ENCODE measurements at regions not wholly inside any gene's neighbourhood (a gene's known extent, or its start where the extent isn't known, plus 50 kb on each side); places are given as distances from the start of the nearest gene placed in this dataset.

DNA sequence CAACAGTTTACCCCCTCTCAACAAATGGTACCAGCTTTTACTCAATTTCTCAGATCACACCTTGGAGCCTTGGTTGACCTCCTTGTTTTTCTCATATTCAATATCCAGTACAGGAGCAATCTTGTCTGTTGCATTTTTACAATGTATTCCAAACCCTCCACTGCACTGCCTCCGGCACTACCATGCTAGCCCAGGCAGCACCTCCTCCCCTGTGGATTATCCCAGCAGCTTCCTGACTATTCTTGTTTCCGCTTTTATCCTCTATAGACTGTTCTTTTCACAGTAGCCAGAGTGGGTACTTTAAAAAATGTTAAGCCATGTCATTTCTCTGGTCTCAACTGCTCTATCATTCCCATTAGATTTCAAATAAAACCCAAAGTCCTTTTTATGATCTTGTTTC is 253.4 kb upstream of the GPRIN3 start:
- Histone ChIP-seq H3K27ac (ENCODE audit: low read depth) (no peak overlapping the region), H3K36me3 (ENCODE audit: insufficient read depth) (no peaks in the 10 kb centered on the region), H3K4me1 (ENCODE audit: insufficient read depth) (no peaks in the 10 kb centered on the region), H3K4me3 (ENCODE audit: low read depth, low read length) (no peak overlapping the region)
- DNase-seq (ENCODE audit: extremely low spot score) = no peak
- WGBS = 87% methylated on average over 2 of the region's 2 CpGs

DNA sequence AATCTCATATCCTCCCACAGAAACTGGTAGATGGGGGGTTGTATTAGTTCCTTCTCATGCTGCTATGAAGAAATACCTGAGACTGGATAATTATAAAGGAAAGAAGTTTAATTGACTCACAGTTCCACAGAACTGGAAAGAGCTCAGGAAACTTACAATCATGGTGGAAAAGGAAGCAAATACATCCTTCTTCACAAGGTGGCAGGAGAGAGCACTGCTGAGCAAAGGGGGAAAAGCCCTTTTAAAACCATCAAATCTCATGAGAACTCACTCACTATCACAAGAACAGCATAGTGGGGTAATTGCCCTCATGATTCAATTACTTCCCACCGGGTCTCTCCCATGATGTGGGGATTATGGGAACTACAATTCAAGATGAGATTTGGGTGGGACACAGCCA is 250.5 kb upstream of the GPRIN3 start:
- no peak for DNase-seq (ENCODE audit: extremely low spot score)
- WGBS = 66% methylated on average over 1 of the region's 1 CpG
- H3K4me3 ChIP-seq (ENCODE audit: low read depth, low read length) = no peak overlapping the region
- no peaks in the 10 kb centered on the region for H3K36me3 ChIP-seq (ENCODE audit: insufficient read depth)
- no peak overlapping the region for H3K27ac ChIP-seq (ENCODE audit: low read depth)
- no peaks in the 10 kb centered on the region for H3K4me1 ChIP-seq (ENCODE audit: insufficient read depth)

DNA sequence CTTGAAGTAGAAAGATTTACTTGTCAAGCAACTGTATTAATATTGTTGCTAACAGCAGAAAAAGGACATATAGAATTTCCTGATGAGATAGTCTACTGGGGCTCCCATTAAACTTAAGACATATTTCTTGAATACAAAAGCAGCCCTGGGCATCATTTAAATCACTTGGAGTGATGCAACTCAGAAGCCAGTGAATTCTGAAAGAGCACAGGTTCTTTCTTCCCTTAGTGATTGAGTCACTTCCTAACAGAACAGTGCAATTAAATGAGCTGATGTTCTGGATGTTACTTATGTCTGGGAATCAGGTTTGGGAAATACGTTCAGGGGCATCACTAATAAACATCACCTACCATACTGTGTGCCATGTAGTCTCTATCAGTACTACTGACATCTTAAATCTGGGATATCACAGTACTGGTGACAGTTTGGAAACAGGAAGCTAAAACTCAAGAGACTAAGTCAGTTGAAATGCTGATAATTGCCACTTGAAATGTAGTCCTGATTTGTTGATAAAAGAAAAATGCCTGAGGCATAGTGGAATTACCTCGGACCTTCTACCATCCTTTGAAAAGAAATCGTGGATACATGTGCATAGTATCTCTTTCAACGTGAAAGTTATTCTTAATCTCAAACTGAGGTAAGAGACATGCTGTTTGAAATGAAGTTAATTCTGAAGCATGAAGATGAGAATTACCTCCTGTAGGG is 249.2 kb upstream of the GPRIN3 start:
- Histone ChIP-seq H3K36me3 (ENCODE audit: insufficient read depth) (no peaks in the 10 kb centered on the region), H3K4me1 (ENCODE audit: insufficient read depth) (no peaks in the 10 kb centered on the region), H3K4me3 (ENCODE audit: low read depth, low read length) (no peak overlapping the region), H3K27ac (ENCODE audit: low read depth) (no peak overlapping the region)
- whole genome bisulfite sequencing = 39% methylated on average over 4 of the region's 4 CpGs
- no peak for DNase-seq (ENCODE audit: extremely low spot score)

DNA sequence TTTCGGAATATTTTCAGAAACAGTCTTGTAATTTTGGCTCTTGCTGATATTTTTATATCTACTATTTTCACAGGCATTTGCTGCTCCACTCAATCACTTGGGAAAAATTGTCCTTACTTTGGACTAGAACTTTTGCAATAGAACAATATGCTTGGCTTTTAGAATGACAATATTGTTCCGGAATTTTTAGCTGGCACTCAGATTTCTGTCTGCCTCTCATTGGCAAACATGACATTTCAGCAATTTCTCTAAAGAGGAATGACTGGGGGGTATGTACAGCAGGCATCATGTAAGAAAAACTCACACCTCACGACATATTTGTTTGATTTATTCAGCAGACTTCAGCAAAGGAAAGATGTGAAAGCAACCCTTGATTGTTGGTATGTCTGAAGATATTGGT is 243.6 kb upstream of the GPRIN3 start:
- Histone ChIP-seq H3K27ac (ENCODE audit: low read depth) (no peak overlapping the region), H3K4me1 (ENCODE audit: insufficient read depth) (no peaks in the 10 kb centered on the region), H3K4me3 (ENCODE audit: low read depth, low read length) (no peak overlapping the region), H3K36me3 (ENCODE audit: insufficient read depth) (no peaks in the 10 kb centered on the region)
- DNase-seq (ENCODE audit: extremely low spot score) = no peak
- WGBS = 70% methylated on average over 3 of the region's 3 CpGs

DNA sequence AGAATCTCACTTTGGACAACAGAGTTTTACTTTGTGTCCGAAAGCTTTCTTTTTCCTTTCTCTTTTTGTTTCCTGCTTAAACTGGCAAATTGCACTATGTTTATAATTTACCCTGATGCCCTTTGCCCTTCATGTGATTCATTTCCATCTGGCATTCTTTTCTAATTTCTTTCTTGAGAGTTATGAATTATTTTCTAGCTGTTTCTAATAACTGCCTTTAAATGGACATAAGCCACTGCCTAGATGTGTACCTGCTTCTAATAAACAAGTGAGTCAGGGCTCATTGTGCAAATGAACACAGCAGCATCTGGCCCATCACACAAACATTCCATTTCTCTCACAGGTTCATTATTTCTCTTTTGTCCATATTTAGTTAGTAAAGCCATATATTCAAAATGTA is 242.3 kb upstream of the GPRIN3 start:
- H3K4me3 ChIP-seq (ENCODE audit: low read depth, low read length) = no peak overlapping the region
- no peaks in the 10 kb centered on the region for H3K36me3 ChIP-seq (ENCODE audit: insufficient read depth)
- WGBS = 57% methylated on average over 1 of the region's 1 CpG
- H3K4me1 ChIP-seq (ENCODE audit: insufficient read depth) = no peaks in the 10 kb centered on the region
- DNase-seq (ENCODE audit: extremely low spot score) = no peak
- H3K27ac ChIP-seq (ENCODE audit: low read depth) = no peak overlapping the region

DNA sequence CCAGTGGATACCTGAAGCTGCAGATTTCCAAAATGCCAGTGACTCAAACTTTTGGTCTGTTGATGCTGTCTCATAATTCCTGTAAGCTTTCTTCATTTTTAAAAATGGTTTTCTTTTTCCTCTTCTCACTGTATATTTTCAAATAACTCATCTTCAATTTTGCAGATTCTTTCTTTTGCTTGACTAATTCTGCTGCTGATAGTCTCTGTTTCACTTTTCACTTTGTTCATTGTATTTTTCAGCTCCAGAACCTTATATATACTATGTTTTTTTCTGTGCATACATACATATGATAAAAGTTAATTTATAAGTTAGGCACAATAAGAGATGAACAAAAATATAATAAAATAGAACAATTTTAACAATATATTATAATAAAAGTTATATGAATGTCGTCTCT is 237.7 kb upstream of the GPRIN3 start:
- no peaks in the 10 kb centered on the region for H3K4me1 ChIP-seq (ENCODE audit: insufficient read depth)
- no peak overlapping the region for H3K27ac ChIP-seq (ENCODE audit: low read depth)
- WGBS = 92% methylated on average over 1 of the region's 1 CpG
- no peak overlapping the region for H3K4me3 ChIP-seq (ENCODE audit: low read depth, low read length)
- no peaks in the 10 kb centered on the region for H3K36me3 ChIP-seq (ENCODE audit: insufficient read depth)
- DNase-seq (ENCODE audit: extremely low spot score) = no peak

DNA sequence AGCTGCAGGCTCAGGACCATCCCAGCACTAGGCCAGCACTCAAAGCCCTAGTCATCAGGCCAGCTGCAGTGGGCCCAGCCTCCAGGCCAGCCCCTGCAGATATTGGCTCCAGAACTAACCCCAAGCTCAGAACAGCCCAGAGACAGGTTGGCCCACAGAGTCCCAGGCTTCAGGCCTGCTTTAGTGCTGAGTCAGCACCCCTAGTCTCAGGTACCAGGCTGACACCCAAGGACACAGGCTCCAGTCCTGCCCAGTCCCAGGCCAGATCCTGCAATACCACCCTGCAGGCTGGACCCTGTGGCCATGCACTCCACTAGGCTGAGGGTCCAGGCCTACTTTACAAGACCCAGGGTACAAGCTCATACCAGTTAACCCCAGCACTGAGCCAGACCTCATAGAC is 234.4 kb upstream of the GPRIN3 start:
- Histone ChIP-seq H3K27ac (ENCODE audit: low read depth) (no peak overlapping the region), H3K36me3 (ENCODE audit: insufficient read depth) (no peaks in the 10 kb centered on the region), H3K4me3 (ENCODE audit: low read depth, low read length) (no peak overlapping the region), H3K4me1 (ENCODE audit: insufficient read depth) (no peaks in the 10 kb centered on the region)
- DNase-seq (ENCODE audit: extremely low spot score) = no peak

DNA sequence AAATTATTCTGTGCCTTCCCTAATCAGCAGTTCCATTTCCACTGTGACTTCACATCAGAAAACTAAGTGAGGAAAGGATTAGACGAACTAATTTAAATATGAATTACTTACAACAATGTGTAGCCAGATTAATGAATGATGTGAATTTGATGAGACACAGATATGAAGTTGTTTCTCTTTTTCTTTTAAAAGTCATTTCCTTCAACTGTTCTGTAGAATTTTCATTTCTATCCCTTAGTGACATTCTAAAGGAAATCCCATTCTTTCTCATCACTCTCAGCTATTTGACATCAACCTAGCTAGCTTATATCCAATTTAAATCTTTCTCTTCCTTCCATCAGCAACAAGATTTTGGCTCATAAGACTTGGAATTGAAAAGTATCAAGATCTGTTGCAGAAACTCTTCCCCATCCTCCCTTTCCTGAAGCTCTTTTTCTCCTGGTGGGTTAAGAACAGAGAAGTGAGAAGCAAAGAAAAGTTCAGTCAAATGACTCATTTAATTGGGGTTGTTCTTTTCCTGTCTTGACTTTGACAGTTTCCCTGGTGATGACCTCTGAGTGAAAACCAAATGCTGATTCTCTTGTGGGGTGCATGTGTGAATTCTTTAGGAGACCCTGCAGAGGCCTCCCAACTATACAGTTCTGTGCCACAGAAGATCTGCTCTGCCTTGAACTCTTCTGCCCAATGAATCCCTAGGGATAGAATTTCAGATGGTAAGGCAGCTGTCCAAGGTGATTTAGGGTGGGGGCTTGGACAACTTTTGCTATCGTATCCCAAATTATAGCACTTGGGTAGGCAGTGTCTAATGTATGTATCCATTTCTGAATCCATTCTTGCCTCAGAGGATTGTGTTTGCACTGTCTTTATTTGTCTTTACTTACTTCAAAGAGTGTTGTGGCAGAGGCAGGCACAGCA is 232.5 kb upstream of the GPRIN3 start:
- Histone ChIP-seq H3K27ac (ENCODE audit: low read depth) (no peak overlapping the region), H3K36me3 (ENCODE audit: insufficient read depth) (no peaks in the 10 kb centered on the region), H3K4me1 (ENCODE audit: insufficient read depth) (no peaks in the 10 kb centered on the region), H3K4me3 (ENCODE audit: low read depth, low read length) (no peak overlapping the region)
- DNase-seq (ENCODE audit: extremely low spot score) = no peak
- WGBS = 76% methylated on average over 2 of the region's 2 CpGs

DNA sequence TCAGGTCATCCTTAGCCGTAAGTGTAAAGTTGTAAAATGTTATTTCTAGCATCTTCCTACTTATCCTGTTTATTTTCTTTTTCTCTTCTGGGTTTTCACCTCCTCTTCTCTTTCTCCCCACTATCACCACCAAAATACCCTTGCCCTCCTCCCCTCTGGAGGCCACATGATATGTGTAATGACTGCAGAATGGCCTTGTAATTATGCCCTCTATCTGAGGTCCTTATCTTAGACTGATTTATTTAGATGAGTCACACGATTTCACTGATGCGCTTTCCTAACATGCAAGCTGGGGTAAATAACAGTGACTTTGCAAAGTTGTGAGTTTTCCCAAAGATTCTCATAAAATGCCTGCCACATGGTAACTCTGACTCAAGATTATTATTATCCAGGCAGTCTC is 231.8 kb upstream of the GPRIN3 start:
- Histone ChIP-seq H3K4me1 (ENCODE audit: insufficient read depth) (no peaks in the 10 kb centered on the region), H3K4me3 (ENCODE audit: low read depth, low read length) (no peak overlapping the region), H3K36me3 (ENCODE audit: insufficient read depth) (no peaks in the 10 kb centered on the region), H3K27ac (ENCODE audit: low read depth) (no peak overlapping the region)
- WGBS = 43% methylated on average over 3 of the region's 3 CpGs
- no peak for DNase-seq (ENCODE audit: extremely low spot score)

DNA sequence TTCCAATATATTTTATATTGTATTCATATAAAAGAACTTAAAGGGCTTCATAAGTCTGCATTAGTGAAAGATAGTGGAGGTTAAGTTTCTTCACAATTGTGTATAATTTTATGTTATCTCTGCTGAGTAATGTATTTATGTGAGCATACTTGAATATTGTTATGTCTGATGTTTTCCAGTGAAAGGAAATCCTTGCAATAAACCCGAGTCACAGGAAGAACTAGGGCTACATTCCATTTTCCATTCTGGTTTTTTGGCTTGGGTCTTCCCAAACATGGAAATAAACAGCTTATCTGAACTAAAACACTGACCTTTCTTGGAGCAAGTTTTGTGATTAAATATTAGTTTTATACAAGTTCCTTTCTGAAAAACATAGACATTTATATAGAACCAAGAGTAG is 231.3 kb upstream of the GPRIN3 start:
- no peaks in the 10 kb centered on the region for H3K36me3 ChIP-seq (ENCODE audit: insufficient read depth)
- no peak for DNase-seq (ENCODE audit: extremely low spot score)
- no peaks in the 10 kb centered on the region for H3K4me1 ChIP-seq (ENCODE audit: insufficient read depth)
- no peak overlapping the region for H3K4me3 ChIP-seq (ENCODE audit: low read depth, low read length)
- H3K27ac ChIP-seq (ENCODE audit: low read depth) = no peak overlapping the region
- 35% methylated on average over 1 of the region's 1 CpG for WGBS

DNA sequence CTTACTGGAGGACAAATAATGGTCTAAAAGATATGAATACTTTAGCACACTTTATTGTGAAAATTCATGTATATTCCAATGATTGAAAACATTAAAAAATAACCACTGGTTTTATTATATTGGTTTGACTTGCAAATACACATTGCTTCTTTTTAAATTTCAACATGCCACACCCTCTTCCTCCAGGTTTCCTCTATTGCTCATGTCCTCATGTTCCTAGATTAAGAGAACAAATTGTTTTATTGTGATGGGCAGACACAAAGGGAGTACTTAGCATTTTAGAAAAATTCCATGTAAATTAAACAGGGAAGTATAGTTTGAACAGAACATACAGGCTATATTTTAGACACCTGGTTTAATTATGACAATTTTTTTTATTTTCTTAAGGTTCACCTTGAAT is 230.6 kb upstream of the GPRIN3 start:
- no peak for DNase-seq (ENCODE audit: extremely low spot score)
- no peaks in the 10 kb centered on the region for H3K36me3 ChIP-seq (ENCODE audit: insufficient read depth)
- H3K4me1 ChIP-seq (ENCODE audit: insufficient read depth) = no peaks in the 10 kb centered on the region
- no peak overlapping the region for H3K4me3 ChIP-seq (ENCODE audit: low read depth, low read length)
- no peak overlapping the region for H3K27ac ChIP-seq (ENCODE audit: low read depth)

DNA sequence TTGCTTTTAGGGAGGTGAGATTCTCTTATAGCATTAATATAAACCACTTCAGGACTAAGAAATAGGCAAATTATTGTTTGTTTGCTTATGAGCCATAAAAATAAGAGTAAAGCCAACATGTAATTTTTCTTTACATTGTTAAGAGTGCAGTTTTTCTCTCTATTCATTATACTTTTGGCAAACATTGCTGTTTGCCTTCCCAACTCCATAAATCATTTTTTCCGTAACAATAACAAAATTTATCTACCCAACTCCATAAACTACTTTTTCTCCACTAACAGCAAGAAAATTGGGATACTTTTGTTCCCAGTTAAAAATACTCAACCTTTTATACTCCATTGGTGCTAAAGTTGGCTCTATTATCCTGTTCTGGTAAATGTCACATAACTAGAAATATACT is 229.7 kb upstream of the GPRIN3 start:
- no peak for DNase-seq (ENCODE audit: extremely low spot score)
- Histone ChIP-seq H3K4me3 (ENCODE audit: low read depth, low read length) (no peak overlapping the region), H3K4me1 (ENCODE audit: insufficient read depth) (no peaks in the 10 kb centered on the region), H3K36me3 (ENCODE audit: insufficient read depth) (no peaks in the 10 kb centered on the region), H3K27ac (ENCODE audit: low read depth) (no peak overlapping the region)
- 47% methylated on average over 1 of the region's 1 CpG for WGBS

DNA sequence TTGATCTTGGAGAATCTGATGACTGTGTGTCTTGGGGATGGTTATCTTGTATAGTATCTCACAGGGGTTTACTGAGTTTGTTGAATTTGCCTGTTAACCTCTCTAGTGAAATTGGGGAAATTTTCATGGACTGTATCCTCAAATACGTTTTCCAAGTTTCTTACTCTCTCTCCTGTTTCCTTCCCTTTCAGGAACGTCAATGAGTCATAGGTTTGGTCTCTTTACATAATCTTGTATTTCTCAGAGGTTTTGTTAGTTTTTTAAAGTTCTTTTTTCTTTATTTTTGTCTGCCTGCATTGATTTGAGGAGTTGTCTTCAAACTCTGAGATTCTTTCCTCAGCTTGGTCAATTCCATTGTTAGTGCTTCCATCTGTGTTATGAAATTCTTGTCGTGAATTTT is 227.7 kb upstream of the GPRIN3 start:
- 78% methylated on average over 3 of the region's 3 CpGs for WGBS
- DNase-seq (ENCODE audit: extremely low spot score) = no peak
- H3K4me3 ChIP-seq (ENCODE audit: low read depth, low read length) = no peak overlapping the region

DNA sequence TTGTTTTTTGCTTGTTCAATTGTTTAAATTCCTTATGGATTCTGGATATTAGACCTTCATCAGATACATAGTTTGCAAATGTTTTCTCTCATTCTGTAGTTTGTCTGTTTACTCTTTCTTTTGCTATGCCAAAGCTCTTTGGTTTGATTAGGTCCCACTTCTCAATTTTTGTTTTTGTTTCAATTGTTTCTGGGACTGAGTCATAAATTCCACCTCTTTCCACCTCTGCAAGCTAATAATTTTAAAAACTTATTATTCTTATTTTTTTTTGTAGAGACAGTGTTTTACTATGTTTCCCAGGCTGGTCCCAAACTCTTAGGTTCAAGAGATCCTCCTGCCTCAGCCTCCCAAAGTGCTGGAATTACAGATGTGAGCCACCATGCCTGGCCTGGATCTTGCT is 226.8 kb upstream of the GPRIN3 start:
- Histone ChIP-seq H3K4me3 (ENCODE audit: low read depth, low read length) (no peak overlapping the region), H3K27ac (ENCODE audit: low read depth) (no peak overlapping the region), H3K4me1 (ENCODE audit: insufficient read depth) (no peaks in the 10 kb centered on the region), H3K36me3 (ENCODE audit: insufficient read depth) (no peaks in the 10 kb centered on the region)
- DNase-seq (ENCODE audit: extremely low spot score) = no peak

More for the DNA sequence above, 227.7 kb upstream of the GPRIN3 start:
- H3K27ac ChIP-seq (ENCODE audit: low read depth) = no peak overlapping the region
- H3K36me3 ChIP-seq (ENCODE audit: insufficient read depth) = no peaks in the 10 kb centered on the region
- no peaks in the 10 kb centered on the region for H3K4me1 ChIP-seq (ENCODE audit: insufficient read depth)

Data from urinary bladder (tissue), 3 donors.